ENCODE measurements at regions not wholly inside any gene's neighbourhood (a gene's known extent, or its start where the extent isn't known, plus 50 kb on each side); places are given as distances from the start of the nearest gene placed in this dataset.

DNA sequence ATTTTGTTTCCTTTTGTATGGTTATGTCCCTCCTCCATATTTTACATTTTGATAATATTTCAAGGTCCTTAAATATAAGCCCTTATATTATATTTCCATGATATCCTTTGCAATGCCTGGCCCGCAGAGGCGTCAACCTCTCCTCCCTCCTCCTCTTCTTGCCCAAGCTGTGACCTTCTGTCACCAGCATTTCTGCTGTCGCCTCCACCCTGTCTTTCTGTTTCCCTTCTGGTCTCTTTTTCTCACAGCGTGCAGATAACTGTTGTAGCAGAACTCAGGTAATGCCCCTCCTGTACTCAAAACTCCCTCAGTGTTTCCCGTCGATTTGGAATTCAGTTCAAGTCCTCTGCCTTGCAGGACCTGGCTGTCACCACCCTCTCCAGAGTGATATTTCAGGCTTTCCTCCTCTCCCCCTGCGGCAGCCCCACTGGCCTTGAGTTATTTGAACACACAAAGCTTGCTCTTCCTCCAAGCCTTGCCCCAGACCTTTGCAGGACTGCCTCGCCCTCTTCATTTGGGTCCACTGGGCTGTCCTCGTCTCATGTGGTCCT is 709.3 kb downstream of the DCDC2C start:
- no peak for DNase-seq
- Histone ChIP-seq H3K27ac (no peak overlapping the region), H3K27me3 (replicated peaks) (no peaks in the 10 kb centered on the region), H3K36me3 (replicated peaks) (no peaks in the 10 kb centered on the region), H3K4me3 (ENCODE audit: low read depth, low read length) (no peak overlapping the region)
- no peak for TF ChIP-seq CTCF (IDR thresholded peaks at IDR 0.05; ENCODE audit: low read depth, low read length, missing control alignments)
- in situ Hi-C loops (cut with HindIII; ENCODE audit: low pct_ligation_motif_present, low sequenced_read_pairs), result no loop called here

- Histone ChIP-seq H3K27ac (no peak overlapping the region), H3K36me3 (replicated peaks) (no peaks in the 10 kb centered on the region), H3K4me3 (ENCODE audit: low read depth, low read length) (no peak overlapping the region), H3K27me3 (replicated peaks) (no peaks in the 10 kb centered on the region)
- no peak for DNase-seq
- no peak for TF ChIP-seq CTCF (IDR thresholded peaks at IDR 0.05; ENCODE audit: low read depth, low read length, missing control alignments)
- in situ Hi-C loops (cut with HindIII; ENCODE audit: low pct_ligation_motif_present, low sequenced_read_pairs), result no loop called here
Observed at GRCh38 chr2:4415171-4415570, 711.8 kb downstream of the DCDC2C start.

DNA sequence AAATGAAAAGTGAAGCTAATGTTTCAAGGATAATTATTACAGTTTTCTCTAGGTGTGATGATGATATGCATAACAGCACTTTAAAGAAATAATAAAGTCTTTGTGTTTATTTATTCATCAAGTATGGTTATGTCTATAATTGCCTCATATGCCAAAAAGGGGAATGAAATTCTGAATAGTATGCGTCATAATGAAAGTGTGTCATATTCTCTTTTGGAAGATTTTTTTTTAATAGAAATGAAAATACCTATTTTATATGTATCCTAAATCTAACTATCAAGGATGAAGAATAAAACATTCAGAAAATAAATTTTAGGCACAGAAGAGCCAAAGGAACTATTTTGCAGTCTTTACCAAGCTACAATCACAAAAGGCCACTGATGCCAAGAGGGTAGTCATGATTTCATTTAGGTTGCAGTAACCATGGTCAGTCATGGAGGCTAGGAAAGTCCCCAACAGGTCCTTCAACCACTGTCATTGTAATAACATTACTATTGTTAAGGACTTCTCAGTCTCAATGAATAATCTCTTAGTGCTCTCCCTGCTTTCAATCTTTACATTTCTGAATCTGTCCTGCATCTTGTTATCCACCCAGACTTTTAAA is 712.5 kb downstream of the DCDC2C start:
- no peaks in the 10 kb centered on the region for H3K27me3 ChIP-seq (replicated peaks)
- no peak for TF ChIP-seq CTCF (IDR thresholded peaks at IDR 0.05; ENCODE audit: low read depth, low read length, missing control alignments)
- in situ Hi-C loops (cut with HindIII; ENCODE audit: low pct_ligation_motif_present, low sequenced_read_pairs), result no loop called here

DNA sequence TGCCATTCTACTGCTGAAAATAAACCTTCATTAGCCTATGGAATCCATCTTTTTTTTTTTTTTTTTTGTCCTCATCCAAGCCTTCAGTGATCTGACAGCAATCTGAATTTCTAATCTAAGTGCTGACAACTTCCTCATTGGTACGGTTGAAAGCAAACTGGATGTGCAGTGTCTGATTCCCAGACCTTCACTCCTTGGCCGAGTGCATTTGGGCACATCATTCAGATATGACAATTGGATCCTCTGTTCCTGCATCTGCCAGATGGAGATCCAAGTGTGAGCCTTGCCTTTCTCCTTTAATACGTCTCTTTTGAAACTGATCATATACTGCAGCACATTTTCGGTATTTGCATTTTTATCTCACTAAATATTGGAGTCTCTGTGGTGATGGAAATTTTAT is 713.1 kb downstream of the DCDC2C start:
- no peak overlapping the region for H3K27ac ChIP-seq
- no peak for TF ChIP-seq CTCF (IDR thresholded peaks at IDR 0.05; ENCODE audit: low read depth, low read length, missing control alignments)
- no peak overlapping the region for H3K4me3 ChIP-seq (ENCODE audit: low read depth, low read length)
- in situ Hi-C loops (cut with HindIII; ENCODE audit: low pct_ligation_motif_present, low sequenced_read_pairs), result no loop called here
- DNase-seq, result no peak
- no peaks in the 10 kb centered on the region for H3K36me3 ChIP-seq (replicated peaks)
- no peaks in the 10 kb centered on the region for H3K27me3 ChIP-seq (replicated peaks)

More for the DNA sequence above, 712.5 kb downstream of the DCDC2C start:
- no peak for DNase-seq
- Histone ChIP-seq H3K4me3 (ENCODE audit: low read depth, low read length) (no peak overlapping the region), H3K27ac (no peak overlapping the region), H3K36me3 (replicated peaks) (no peaks in the 10 kb centered on the region)

- Histone ChIP-seq H3K27ac (no peak overlapping the region), H3K4me3 (ENCODE audit: low read depth, low read length) (no peak overlapping the region), H3K27me3 (replicated peaks) (no peaks in the 10 kb centered on the region), H3K36me3 (replicated peaks) (no peaks in the 10 kb centered on the region)
- in situ Hi-C loops (cut with HindIII; ENCODE audit: low pct_ligation_motif_present, low sequenced_read_pairs), result no loop called here
- DNase-seq, result no peak
- no peak for TF ChIP-seq CTCF (IDR thresholded peaks at IDR 0.05; ENCODE audit: low read depth, low read length, missing control alignments)
Observed at GRCh38 chr2:4417771-4418170, 714.4 kb downstream of the DCDC2C start.

DNA sequence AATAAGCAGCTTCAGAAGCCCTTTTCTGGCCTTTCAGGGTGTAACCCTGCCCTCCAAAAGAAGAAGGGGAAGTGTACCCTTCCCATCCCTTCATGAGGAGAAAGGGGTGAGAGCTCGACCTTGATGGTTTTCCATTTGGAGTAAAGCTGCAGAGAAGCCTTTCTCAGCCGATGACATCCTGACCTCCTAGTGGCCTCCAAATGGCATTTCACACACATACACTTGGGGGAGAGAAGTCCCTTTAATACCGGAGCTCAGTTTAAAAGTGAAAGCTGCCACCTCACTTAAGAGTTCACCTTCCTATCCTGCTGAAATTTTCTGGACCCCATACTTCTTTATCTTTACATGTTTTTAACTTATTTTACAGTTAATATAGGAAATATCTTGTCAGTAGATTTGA is 716.7 kb downstream of the DCDC2C start:
- H3K4me3 ChIP-seq (ENCODE audit: low read depth, low read length), result no peak overlapping the region
- no peak for DNase-seq
- in situ Hi-C loops (cut with HindIII; ENCODE audit: low pct_ligation_motif_present, low sequenced_read_pairs), result no loop called here
- no peaks in the 10 kb centered on the region for H3K36me3 ChIP-seq (replicated peaks)
- no peak for TF ChIP-seq CTCF (IDR thresholded peaks at IDR 0.05; ENCODE audit: low read depth, low read length, missing control alignments)
- no peak overlapping the region for H3K27ac ChIP-seq
- no peaks in the 10 kb centered on the region for H3K27me3 ChIP-seq (replicated peaks)
